ENCODE measurements at regions not wholly inside any gene's neighbourhood (a gene's known extent, or its start where the extent isn't known, plus 50 kb on each side); places are given as distances from the start of the nearest gene placed in this dataset.

DNA sequence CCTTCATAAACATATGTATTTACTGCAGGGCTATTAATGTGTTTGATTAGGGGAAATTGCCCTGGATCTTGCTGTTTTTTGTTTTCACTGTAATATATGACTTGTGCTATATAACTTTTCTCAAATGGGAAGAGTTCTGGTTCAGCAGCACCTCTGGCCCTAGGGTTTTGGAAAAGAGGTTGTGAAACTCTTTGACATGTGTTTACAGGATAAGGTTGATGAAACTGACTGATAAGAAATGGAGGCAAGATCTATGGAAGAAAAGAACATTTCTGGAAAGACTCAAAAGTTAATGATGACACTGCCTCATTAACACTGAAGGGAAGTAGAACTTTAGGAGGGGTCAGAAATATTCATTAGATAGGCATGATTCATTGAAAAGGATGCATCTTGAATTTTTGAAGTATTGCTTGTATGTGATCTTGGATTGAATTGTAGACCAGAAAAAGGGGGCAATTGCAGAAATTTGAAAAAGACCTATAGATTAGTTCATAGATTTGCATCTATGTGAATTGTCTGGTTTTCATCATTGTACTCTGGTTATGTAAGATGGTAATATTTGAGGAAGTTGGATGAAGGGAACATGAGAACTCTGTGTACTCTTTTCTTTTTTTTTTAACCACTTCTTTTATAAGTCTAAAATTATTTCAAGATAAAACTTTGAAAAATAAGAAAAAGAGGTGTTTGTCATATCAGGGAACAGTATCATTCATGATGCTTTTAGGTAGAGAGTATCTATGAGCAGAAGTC lies 54.0 kb downstream of the UTRN start:
- POLR2A ChIA-PET: no interaction called here
- H4K20me1 ChIP-seq (ENCODE audit: control insufficient read depth, insufficient read depth, low read length, poor library complexity, severe bottlenecking): no peaks in the 10 kb centered on the region
- no peak overlapping the region for H2AFZ ChIP-seq (ENCODE audit: insufficient read depth, low read depth, low read length, poor library complexity, severe bottlenecking)
- H3K4me2 ChIP-seq (replicated peaks; ENCODE audit: low read depth, low read length, poor library complexity, severe bottlenecking): peak overlapping the region; percentile 45
- Mint-ChIP-seq H3K4me1 (peaks cover 92% of the 10 kb centered on the region), H3K27ac (peak overlapping the region; percentile 72), H3K4me3 (peak overlapping the region; percentile 35), H3K27me3 (no peaks in the 10 kb centered on the region), H3K9me3 (ENCODE audit: insufficient read depth) (no peaks in the 10 kb centered on the region)
- no peaks in the 10 kb centered on the region for H3K27me3 ChIP-seq (replicated peaks in 1 of 4; ENCODE audit: control extremely low read depth in 1 of 4, control insufficient read depth in 3 of 4, insufficient read depth in 4 of 4, low read length in 3 of 4)
- H3K4me1 ChIP-seq (ENCODE audit: control insufficient read depth in 2 of 2, insufficient read depth in 2 of 2, low read length in 2 of 2): peaks cover 91 to 93% of the 10 kb centered on the region in 2 donors
- intact Hi-C loops (cut with micrococcal nuclease): no loop called here
- peaks cover 47% of the 10 kb centered on the region for H3K79me2 ChIP-seq (ENCODE audit: control insufficient read depth, insufficient read depth, low read length)
- ATAC-seq (ENCODE audit: low read depth) (no peak), DNase-seq (peak; percentile 65)
- H3K27ac ChIP-seq (ENCODE audit: low read length in 2 of 2): peak overlapping the region; percentile 64 to 67
- no peaks in the 10 kb centered on the region for H3K9me3 ChIP-seq (ENCODE audit: control extremely low read depth in 1 of 3, control insufficient read depth in 2 of 3, insufficient read depth in 1 of 3, low read length in 2 of 3)
- TF ChIP-seq EZH2 (IDR thresholded peaks at IDR 0.05; ENCODE audit: borderline replicate concordance, insufficient read depth, low read depth, low read length, poor library complexity, severe bottlenecking): no peak
- TF ChIP-seq, protein P1, sequence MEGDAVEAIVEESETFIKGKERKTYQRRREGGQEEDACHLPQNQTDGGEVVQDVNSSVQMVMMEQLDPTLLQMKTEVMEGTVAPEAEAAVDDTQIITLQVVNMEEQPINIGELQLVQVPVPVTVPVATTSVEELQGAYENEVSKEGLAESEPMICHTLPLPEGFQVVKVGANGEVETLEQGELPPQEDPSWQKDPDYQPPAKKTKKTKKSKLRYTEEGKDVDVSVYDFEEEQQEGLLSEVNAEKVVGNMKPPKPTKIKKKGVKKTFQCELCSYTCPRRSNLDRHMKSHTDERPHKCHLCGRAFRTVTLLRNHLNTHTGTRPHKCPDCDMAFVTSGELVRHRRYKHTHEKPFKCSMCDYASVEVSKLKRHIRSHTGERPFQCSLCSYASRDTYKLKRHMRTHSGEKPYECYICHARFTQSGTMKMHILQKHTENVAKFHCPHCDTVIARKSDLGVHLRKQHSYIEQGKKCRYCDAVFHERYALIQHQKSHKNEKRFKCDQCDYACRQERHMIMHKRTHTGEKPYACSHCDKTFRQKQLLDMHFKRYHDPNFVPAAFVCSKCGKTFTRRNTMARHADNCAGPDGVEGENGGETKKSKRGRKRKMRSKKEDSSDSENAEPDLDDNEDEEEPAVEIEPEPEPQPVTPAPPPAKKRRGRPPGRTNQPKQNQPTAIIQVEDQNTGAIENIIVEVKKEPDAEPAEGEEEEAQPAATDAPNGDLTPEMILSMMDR (IDR thresholded peaks at IDR 0.05): no peak
- no peak overlapping the region for H3K4me3 ChIP-seq (ENCODE audit: control extremely low read depth in 1 of 5, extremely low read depth in 1 of 5, insufficient read depth in 1 of 5, low read depth in 2 of 5, low read length in 4 of 5)
- H3K9ac ChIP-seq (ENCODE audit: low read length): peak overlapping the region; percentile 11
- CTCF ChIA-PET: interaction anchor here (1.6 kb wide), 1 partner anchor 122 kb away, joined by 4 read pairs; no protein-coding TSS in a partner anchor
- no peaks in the 10 kb centered on the region for H3K36me3 ChIP-seq (replicated peaks in 1 of 2; ENCODE audit: control extremely low read depth in 1 of 2, control insufficient read depth in 1 of 2, extremely low read depth in 1 of 2, insufficient read depth in 2 of 2, low read length in 1 of 2)

DNA sequence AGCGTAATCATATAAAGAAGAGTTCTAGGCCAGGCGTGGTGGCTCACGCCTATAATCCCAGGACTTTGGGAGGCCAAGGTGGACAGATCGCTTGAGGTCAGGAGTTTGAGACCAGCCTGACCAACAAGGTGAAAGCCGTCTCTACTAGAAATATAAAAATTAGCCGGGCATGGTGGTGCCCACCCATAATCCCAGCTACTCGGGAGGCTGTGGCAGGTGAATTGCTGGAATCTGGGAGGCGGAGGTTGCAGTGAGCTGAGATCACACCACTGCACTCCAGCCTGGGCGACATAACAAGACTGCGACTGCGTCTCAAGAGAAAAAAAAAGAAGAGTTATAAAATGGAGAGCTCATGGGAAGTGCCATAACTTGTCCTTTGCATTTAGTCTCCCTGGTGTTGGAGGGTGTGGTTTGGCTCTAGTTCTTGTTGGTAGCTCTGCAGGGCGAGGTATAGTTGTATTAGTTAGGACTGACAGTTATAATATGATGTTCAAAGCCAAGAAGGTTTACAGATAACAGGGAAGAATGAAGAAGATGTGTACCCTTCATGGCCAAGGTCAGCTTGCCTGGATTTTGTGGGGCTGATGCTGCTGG lies 54.8 kb downstream of the UTRN start:
- ChIA-PET POLR2A (no interaction called here), CTCF (interaction anchor here (1.0 to 1.6 kb wide), 4 partner anchors 36 to 400 kb away, joined by 3 to 4 read pairs (median 3); partner anchors contain the start of gene UTRN)
- Histone ChIP-seq H3K4me2 (replicated peaks; ENCODE audit: low read depth, low read length, poor library complexity, severe bottlenecking) (peak overlapping the region; percentile 45), H3K79me2 (ENCODE audit: control insufficient read depth, insufficient read depth, low read length) (peaks cover 55% of the 10 kb centered on the region), H2AFZ (ENCODE audit: insufficient read depth, low read depth, low read length, poor library complexity, severe bottlenecking) (no peak overlapping the region), H3K36me3 (replicated peaks in 1 of 2; ENCODE audit: control extremely low read depth in 1 of 2, control insufficient read depth in 1 of 2, extremely low read depth in 1 of 2, insufficient read depth in 2 of 2, low read length in 1 of 2) (no peaks in the 10 kb centered on the region), H3K27ac (ENCODE audit: low read length in 2 of 2) (peak overlapping the region in 1 of 2 donors; percentile 67), H3K9me3 (ENCODE audit: control extremely low read depth in 1 of 3, control insufficient read depth in 2 of 3, insufficient read depth in 1 of 3, low read length in 2 of 3) (no peaks in the 10 kb centered on the region), H3K4me1 (ENCODE audit: control insufficient read depth in 2 of 2, insufficient read depth in 2 of 2, low read length in 2 of 2) (peaks cover 85 to 87% of the 10 kb centered on the region in 2 donors), H3K27me3 (replicated peaks in 1 of 4; ENCODE audit: control extremely low read depth in 1 of 4, control insufficient read depth in 3 of 4, insufficient read depth in 4 of 4, low read length in 3 of 4) (no peaks in the 10 kb centered on the region), H3K9ac (ENCODE audit: low read length) (no peak overlapping the region), H3K4me3 (ENCODE audit: control extremely low read depth in 1 of 5, extremely low read depth in 1 of 5, insufficient read depth in 1 of 5, low read depth in 2 of 5, low read length in 4 of 5) (no peak overlapping the region), H4K20me1 (ENCODE audit: control insufficient read depth, insufficient read depth, low read length, poor library complexity, severe bottlenecking) (no peaks in the 10 kb centered on the region)
- H3K4me1 Mint-ChIP-seq: peaks cover 93% of the 10 kb centered on the region
- 98% methylated on average over 11 of the region's 12 CpGs for WGBS (ENCODE audit: insufficient coverage)
- H3K4me3 Mint-ChIP-seq: peak overlapping the region; percentile 37
- no peak for TF ChIP-seq EZH2 (IDR thresholded peaks at IDR 0.05; ENCODE audit: borderline replicate concordance, insufficient read depth, low read depth, low read length, poor library complexity, severe bottlenecking)
- TF ChIP-seq, protein P1 (IDR thresholded peaks at IDR 0.05): no peak
- ATAC-seq (ENCODE audit: low read depth): no peak
- DNase-seq: no peak
- no peaks in the 10 kb centered on the region for H3K27me3 Mint-ChIP-seq
- no peaks in the 10 kb centered on the region for H3K9me3 Mint-ChIP-seq (ENCODE audit: insufficient read depth)
- peak overlapping the region; percentile 72 for H3K27ac Mint-ChIP-seq
- intact Hi-C loops (cut with micrococcal nuclease): no loop called here
